ENCODE measurements at regions not wholly inside any gene's neighbourhood (a gene's known extent, or its start where the extent isn't known, plus 50 kb on each side); places are given as distances from the start of the nearest gene placed in this dataset.
A peak's percentile ranks its signal among the peaks of the same experiment; 100 is the strongest.
"Not testable (repeated sequence)": the region's sequence is repeated elsewhere in the genome, so short reads cannot be mapped to it uniquely, and the experiment has no call there.

DNA sequence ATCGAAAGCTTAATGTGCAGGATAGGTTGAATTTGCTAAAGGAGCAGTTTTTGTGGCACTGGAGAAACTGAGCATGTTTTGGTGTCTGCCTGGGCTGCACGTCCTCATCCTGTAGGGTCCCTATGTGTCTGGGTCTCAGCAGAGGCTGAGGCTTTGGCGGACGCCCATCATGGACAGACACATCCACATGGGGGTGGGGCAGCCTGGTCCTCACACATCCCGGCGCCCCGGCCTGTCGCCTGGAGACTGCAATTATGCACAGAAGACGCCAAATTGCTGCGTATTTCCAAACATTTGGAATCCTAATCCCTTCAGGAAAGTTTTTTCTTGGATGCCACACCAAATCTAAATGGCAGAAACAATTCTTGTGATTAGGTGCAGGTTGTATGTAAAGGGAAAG lies 128.2 kb upstream of the TWIST2 start:
- H3K27me3 ChIP-seq, result peaks cover 0 to 12% (median 0%) of the 10 kb centered on the region in 4 donors
- no peak for DNase-seq

DNA sequence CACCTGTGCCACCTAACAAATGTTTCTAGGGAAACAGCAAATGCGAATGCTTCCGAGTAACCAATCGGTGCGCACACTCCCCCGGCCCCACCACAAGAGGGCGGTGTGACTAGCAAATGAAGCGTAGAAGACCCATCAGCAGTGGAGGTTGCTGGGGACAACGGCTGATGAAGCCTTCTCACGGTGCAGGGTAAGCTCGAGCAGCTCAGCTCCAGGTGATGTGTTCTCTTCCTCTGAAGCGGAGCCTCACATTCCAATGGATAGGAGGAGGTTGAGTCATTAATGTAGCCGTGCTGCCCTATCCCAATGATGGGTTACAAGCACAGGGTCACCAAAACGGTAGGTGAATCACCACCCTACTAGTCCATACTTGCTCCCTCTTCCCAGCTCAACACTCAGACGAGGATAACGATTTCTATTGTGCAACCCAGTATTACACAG lies 127.6 kb upstream of the TWIST2 start:
- H3K36me3 ChIP-seq, result no peaks in the 10 kb centered on the region
- TF ChIP-seq CTCF (IDR thresholded peaks at IDR 0.05) (peak in 5 of 6 experiments; percentile 53 to 73 (median 64)), POLR2A (IDR thresholded peaks at IDR 0.05) (no peak)
- WGBS, 2 donors, result 8% methylated on average over 12 of the region's 15 CpGs; no CpG with 5 or more reads in 1 of the 2 donors
- peak overlapping the region in 3 of 4 donors; percentile 36 to 61 (median 43) for H3K27ac ChIP-seq
- peaks cover 0 to 12% (median 0%) of the 10 kb centered on the region in 4 donors for H3K27me3 ChIP-seq
- H3K4me1 ChIP-seq, result peaks cover 0 to 14% (median 0%) of the 10 kb centered on the region in 3 donors
- H3K9me3 ChIP-seq, result no peaks in the 10 kb centered on the region
- DNase-seq, result no peak
- intact Hi-C loops (cut with DNase I), result no loop called here
- H3K4me3 ChIP-seq, result no peak overlapping the region

More for the DNA sequence above, 128.2 kb upstream of the TWIST2 start:
- Histone ChIP-seq H3K4me3 (no peak overlapping the region), H3K27ac (peak overlapping the region in 3 of 4 donors; percentile 36 to 61 (median 43)), H3K36me3 (no peaks in the 10 kb centered on the region), H3K9me3 (no peaks in the 10 kb centered on the region), H3K4me1 (peaks cover 0 to 14% (median 0%) of the 10 kb centered on the region in 3 donors)
- intact Hi-C loops (cut with DNase I), result no loop called here
- TF ChIP-seq POLR2A (IDR thresholded peaks at IDR 0.05) (no peak), CTCF (IDR thresholded peaks at IDR 0.05) (no peak)
- 81 to 87% methylated on average over 8 to 10 of the region's 10 CpGs for WGBS, 2 donors

DNA sequence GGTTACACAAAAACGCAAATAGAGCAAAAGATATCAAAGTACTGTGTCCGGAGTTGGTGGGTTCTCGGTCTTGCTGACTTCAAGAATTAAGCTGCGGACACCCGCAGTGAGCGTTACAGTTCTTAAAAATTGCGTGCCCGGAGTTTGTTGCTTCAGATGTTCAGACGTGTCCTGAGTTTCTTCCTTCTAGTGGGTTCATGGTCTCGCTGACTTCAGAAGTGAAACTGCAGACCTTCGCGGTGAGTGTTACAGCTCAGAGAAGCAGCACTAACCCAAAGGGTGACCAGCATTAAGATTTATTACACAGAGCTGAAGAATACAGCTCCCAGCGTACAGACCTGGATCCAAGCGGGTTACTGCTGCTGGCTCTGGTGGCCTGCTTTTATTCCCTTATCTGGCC lies 125.7 kb upstream of the TWIST2 start:
- Histone ChIP-seq H3K4me3 (no peak overlapping the region), H3K4me1 (peaks cover 0 to 17% (median 0%) of the 10 kb centered on the region in 3 donors), H3K27me3 (peaks cover 0 to 1% (median 0%) of the 10 kb centered on the region in 4 donors), H3K27ac (no peak overlapping the region), H3K36me3 (no peaks in the 10 kb centered on the region), H3K9me3 (no peaks in the 10 kb centered on the region)
- 91 to 96% methylated on average over 14 of the region's 14 CpGs for WGBS, 2 donors
- TF ChIP-seq POLR2A (IDR thresholded peaks at IDR 0.05) (no peak), CTCF (IDR thresholded peaks at IDR 0.05) (no peak)
- intact Hi-C loops (cut with DNase I), result no loop called here
- DNase-seq, result no peak

GRCh38 chr2:238722883-238723282 lies 125.0 kb upstream of the TWIST2 start:
- no peak for TF ChIP-seq POLR2A (IDR thresholded peaks at IDR 0.05)
- TF ChIP-seq CTCF (IDR thresholded peaks at IDR 0.05), result no peak
- peaks cover 0 to 23% (median 0%) of the 10 kb centered on the region in 3 donors for H3K4me1 ChIP-seq
- no peaks in the 10 kb centered on the region for H3K9me3 ChIP-seq
- no peak for DNase-seq
- H3K27me3 ChIP-seq, result no peaks in the 10 kb centered on the region
- no peak overlapping the region for H3K27ac ChIP-seq
- intact Hi-C loops (cut with DNase I), result no loop called here
- H3K36me3 ChIP-seq, result no peaks in the 10 kb centered on the region
- no peak overlapping the region for H3K4me3 ChIP-seq
- 94 to 97% methylated on average over 9 to 10 of the region's 33 CpGs for WGBS, 2 donors

GRCh38 chr2:238723740-238724320 lies 124.1 kb upstream of the TWIST2 start:
- H3K27me3 ChIP-seq; DNase-seq; H3K36me3 ChIP-seq; H3K4me3 ChIP-seq; H3K9me3 ChIP-seq; intact Hi-C loops (cut with DNase I): not testable (repeated sequence)
- peaks cover 0 to 32% (median under 1%) of the 10 kb centered on the region in 3 donors for H3K4me1 ChIP-seq
- H3K27ac ChIP-seq, result peak overlapping the region in 1 of 4 donors; percentile 5
- 48 to 57% methylated on average over 8 of the region's 8 CpGs for WGBS, 2 donors
